Body of pancreas (tissue), 4 donors: ENCODE measurements at regions not wholly inside any gene's neighbourhood (a gene's known extent, or its start where the extent isn't known, plus 50 kb on each side); places are given as distances from the start of the nearest gene placed in this dataset.

ENCODE experiments used
- POLR2A ChIP-seq, 3 donors: fragments of 450-650 bp; IDR thresholded peaks; one replicate each; pipeline ENCODE4 v1.6.1; 2016; ENCODE audit warnings: antibody characterized with exemption in 3 of 3, mild to moderate bottlenecking in 2 of 3
- TF ChIP-seq, protein P1 (sequence below), 7 experiments: fragments of 450-650 bp in 4 of 7; fragments of 200-600 bp in 3 of 7; sonication (generic) in 3 of 7; IDR thresholded peaks; one replicate each; pipeline ENCODE4 v1.5.1; 2016 to 2019; ENCODE audit warnings: antibody characterized with exemption in 7 of 7

DNA sequence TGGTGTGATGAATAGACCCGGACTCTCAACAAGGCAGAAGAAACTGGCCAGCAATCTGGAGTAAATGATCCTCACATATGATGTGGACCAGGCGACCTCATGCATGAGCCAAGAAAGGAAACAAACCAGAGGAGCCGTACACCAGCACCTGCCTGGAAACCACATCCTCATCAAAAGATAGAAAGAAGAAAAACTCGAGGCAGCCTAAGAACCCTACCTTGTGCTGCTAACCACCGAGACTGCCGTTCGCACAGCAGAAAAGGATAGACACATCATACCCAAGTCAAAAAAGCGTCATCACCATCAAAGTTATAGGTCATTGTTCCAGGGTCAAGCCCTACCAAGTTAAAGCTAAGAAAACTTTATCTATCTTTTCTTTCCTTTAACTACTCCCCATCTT lies 66.7 kb downstream of the RESF1 start:
- TF ChIP-seq, protein P1, sequence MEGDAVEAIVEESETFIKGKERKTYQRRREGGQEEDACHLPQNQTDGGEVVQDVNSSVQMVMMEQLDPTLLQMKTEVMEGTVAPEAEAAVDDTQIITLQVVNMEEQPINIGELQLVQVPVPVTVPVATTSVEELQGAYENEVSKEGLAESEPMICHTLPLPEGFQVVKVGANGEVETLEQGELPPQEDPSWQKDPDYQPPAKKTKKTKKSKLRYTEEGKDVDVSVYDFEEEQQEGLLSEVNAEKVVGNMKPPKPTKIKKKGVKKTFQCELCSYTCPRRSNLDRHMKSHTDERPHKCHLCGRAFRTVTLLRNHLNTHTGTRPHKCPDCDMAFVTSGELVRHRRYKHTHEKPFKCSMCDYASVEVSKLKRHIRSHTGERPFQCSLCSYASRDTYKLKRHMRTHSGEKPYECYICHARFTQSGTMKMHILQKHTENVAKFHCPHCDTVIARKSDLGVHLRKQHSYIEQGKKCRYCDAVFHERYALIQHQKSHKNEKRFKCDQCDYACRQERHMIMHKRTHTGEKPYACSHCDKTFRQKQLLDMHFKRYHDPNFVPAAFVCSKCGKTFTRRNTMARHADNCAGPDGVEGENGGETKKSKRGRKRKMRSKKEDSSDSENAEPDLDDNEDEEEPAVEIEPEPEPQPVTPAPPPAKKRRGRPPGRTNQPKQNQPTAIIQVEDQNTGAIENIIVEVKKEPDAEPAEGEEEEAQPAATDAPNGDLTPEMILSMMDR (IDR thresholded peaks at IDR 0.05): no peak
- no peak for TF ChIP-seq POLR2A (IDR thresholded peaks at IDR 0.05)
